HG03565 (cell line): ENCODE measurements at regions not wholly inside any gene's neighbourhood (a gene's known extent, or its start where the extent isn't known, plus 50 kb on each side); places are given as distances from the start of the nearest gene placed in this dataset.
A peak's percentile ranks its signal among the peaks of the same experiment; 100 is the strongest.

ENCODE experiments used
- ATAC-seq: cut with Tn5 transposase; IDR thresholded peaks from one replicate; pipeline ENCODE4 v1.9.1; 2021; ENCODE audit warnings: mild to moderate bottlenecking, moderate library complexity; ENCODE audit not compliant: unreplicated experiment

DNA sequence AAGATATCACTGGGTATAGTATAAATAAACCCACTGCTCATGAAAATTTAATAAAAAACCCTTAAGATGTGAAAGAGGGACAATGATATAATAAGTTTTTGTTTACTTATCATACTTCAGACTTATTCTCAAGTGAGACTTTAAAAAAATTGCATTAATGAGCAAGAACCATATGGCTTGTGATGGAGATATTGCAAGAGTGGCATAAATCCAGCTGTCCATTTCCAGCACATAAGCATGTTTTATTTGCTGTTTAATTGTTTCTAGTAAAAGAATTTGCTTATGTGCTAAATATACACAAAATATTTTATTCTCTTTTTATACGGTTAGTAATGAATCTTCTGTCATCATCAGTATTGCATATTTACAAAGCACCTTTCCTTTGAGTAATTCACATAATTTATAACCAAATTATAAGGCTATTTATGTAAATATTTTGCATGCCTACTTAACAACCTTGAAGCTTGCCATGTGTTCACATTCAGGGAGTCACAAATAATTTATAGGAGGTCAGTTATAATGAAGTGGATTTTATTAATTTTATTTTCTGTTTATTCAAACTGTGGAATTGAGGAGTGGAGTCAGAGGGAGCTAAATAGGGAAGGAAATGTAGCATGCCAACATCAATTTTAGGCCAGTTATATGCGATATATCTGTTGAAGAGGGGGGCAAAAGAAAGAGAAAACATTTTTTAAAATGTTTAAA is 318.5 kb upstream of the CWC22 start:
- ATAC-seq = no peak

DNA sequence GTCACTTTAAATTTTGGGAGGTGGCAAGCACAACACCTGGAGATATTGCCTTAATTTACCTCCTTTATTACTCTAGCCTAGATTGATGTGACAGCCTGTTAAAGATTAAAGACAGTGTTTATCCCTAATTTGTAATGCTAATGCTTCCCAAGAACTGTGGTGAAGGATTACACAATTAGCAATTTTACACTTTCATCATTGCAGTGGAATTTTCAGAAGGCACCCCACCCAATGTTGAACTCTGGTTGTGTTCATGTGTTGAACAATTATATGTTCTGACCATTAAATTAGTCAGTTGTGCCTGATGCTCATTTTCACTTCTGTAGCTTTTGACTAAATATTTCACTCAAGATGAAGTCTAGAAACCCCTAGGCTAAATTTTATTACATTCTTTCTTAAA is 317.1 kb upstream of the CWC22 start:
- ATAC-seq = no peak

DNA sequence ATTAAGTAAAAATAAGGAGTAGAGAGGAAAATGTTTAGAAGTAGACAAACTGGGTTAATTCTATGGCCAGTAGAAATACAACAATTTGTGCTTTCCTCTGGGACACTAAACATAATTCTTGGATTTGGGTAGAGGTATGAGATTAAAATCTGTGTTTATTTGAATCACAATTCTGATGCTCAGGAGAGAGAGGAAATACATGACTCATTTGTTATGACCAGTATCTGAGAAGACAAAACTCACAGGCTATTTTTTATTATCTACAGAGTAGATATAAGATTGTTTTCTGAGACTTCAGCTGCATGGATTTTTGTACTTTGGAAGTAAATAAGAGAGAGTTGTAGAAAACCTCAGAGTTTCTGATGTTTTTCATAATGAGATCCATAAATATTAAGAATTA is 315.7 kb upstream of the CWC22 start:
- ATAC-seq = no peak

- peak; percentile 90 for ATAC-seq
Measured at GRCh38 chr2:180319586-180320405, 312.7 kb upstream of the CWC22 start.

GRCh38 chr2:180314086-180314485 is 307.0 kb upstream of the CWC22 start:
- ATAC-seq = no peak

DNA sequence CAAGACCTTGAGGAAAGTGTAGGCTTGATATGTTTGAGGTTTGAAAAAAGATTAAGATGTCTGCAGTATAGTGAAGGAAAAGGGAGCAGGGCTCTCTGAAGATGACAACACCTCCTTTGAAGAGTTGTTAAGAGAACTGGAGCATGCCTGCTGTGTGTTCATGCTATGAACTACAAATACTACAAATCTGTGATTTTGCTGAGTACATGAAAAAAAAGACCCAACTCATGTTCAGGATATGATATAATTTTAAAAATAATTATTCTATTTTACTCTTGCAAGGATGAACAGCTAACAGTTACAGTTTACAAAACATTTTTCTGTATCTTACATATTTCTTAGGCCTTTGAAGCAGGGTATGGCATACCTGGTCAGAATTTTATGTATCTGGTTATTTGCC is 305.4 kb upstream of the CWC22 start:
- ATAC-seq = no peak

DNA sequence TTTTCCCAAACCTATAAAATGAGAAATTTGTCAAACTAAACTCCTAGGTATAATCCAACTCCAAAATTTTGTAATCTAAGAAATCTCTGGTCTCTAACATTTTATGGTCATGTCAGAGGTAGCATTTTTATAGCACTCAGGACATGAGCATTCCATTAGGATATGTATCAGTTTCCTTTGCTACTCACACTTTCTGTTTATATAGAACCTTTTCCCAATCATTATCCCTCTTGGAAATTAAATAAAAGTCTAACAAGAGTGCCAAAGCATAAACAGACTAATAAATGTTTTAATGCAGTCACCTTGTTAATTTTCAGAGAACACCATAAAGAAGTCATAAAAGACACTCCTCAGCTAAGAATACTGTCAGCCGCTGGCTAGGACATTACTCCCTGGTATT is 300.0 kb upstream of the CWC22 start:
- no peak for ATAC-seq

DNA sequence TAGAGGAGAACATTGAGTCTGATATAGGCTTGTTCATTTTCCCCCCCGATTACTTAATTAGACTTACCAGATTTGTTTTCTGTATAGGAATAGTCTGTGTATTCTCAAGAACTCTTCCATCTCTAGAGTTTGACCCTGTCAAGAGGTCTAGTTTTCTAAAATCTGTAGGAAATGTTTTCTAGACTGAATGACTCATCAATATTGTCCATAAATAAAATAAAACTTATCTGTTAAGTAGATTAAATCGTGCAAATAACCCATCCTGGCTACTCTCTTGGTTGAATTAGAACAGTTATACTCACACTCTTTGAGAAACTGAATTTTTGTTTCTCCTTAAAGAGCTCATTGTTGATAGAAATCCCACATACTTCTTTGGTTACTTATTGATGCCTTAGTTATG is 299.2 kb upstream of the CWC22 start:
- ATAC-seq = no peak

DNA sequence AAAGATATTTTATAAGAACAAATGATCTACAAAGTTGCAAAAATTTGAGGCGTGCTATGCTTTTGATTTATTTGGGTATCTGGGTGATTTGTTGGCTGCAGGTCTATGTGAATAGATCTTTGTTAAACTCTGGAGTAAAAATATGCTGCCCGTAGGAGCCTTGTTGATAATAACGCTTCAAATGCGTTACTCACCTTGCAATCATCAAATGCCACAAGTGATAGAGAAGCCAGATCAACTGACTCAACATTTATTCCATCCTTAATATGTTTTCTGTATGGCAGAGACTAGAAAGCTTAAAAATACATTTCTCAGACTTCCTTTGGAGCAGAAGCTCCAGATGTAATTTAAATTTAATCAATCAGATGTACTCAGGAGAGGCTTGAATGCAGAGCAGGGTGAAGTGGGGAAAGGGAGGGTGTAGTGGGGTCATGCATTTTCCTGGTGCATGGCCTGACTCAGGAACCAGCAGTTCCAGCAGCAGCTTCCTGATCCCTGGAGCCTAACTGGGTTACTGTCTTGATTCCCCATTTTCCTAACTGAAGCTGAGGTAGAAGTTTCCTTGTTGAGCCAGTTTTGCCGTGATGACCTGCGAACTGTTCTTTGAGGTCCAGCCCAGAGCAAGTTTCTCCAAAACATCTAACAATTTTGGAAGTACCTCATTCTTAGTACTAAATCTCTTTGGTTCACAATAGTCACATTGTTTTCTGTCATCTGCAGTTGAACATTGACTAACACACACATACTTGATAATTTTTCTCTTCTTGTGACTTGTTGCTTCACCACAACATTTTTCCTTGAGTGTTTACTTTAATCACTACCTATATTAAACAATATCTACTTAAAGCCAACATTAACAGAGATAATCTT is 284.7 kb upstream of the CWC22 start:
- no peak for ATAC-seq

GRCh38 chr2:180291060-180291459 is 284.0 kb upstream of the CWC22 start:
- ATAC-seq = no peak

- ATAC-seq = no peak
Measured at GRCh38 chr2:180289627-180290026, 282.5 kb upstream of the CWC22 start.

GRCh38 chr2:180279581-180279980 is 272.5 kb upstream of the CWC22 start:
- no peak for ATAC-seq

DNA sequence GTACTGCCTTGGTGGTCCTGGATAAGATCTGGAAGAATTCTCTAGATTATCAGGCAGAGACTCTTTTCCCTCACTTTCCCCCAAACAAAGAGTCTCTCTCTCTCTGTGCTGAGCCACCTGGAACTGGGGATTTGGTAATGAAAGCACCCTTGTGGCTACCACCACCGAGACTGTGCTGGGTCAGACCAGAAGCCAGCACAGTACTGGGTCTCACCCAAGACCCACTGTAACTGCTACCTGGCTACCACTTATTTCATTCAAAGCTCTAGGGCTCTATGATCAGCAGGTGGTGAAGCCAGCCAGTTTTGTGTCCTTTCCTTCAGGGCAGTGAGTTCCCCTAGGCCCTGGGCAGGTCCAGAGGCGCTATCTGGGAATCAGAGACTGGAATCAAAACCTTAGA is 269.6 kb upstream of the CWC22 start:
- no peak for ATAC-seq

- ATAC-seq = no peak
Measured at GRCh38 chr2:180268006-180268405, 260.9 kb upstream of the CWC22 start.

DNA sequence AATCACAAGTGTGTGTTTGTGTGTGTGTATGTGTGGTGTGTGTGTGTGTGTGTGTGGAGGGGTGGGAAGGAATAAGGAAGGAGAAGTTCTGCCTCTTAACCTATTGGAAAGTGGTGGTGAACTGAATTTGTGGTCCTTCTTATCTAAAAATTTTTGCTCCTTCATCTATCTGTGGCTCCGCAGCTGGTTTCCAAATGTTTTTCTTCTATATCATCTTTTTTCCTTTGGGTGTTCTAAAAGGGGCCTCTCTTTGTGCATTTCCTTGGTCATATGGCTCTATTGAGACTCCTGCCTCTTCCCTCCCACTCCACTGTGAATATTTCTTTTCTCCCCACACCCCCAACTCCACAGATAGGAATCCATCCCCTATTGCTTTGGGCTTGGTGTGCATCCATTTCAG is 254.9 kb upstream of the CWC22 start:
- ATAC-seq = no peak

- no peak for ATAC-seq
Measured at GRCh38 chr2:180258579-180258978, 251.5 kb upstream of the CWC22 start.

GRCh38 chr2:180258041-180258537 is 251.0 kb upstream of the CWC22 start:
- ATAC-seq = no peak

DNA sequence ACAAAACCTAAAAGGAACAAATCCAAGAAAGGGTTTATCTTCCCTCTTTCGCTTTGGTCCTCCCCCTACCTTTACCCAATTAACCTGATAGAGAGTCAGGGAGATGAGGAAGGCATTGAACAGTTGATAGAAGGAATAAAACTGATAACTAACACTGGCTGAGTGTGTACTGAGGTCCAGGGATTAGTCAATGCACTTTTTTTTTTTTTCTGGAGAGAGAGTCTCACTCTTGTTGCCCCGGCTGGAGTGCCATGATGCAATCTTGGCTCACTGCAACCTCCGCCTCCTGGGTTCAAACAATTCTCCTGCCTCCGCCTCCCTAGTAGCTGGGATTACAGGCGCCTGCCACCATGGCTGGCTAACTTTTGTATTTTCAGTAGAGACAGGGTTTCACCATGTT is 250.2 kb upstream of the CWC22 start:
- ATAC-seq = no peak

DNA sequence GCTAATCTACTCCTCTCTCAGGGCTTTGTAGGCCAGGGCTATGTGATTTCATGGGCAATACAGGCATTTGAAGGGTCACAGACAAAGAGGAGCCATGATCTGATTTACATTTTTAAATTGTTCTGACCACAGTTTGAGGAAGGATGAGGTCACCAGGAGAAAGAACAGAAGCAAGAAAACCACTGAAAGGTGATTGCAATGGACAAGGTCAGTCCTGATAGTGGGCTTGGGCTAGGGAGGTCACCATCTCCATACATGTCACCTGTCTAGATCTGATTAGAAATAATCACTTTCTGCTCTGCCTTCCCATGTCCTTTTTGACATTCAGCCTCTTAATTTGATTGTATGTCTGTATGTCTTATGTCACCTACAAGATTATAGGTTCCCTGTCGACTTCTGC is 248.9 kb upstream of the CWC22 start:
- ATAC-seq = no peak

GRCh38 chr2:180254872-180255271 is 247.8 kb upstream of the CWC22 start:
- ATAC-seq = no peak

- ATAC-seq = no peak
Measured at GRCh38 chr2:180247658-180248057, 240.6 kb upstream of the CWC22 start.
